H1 (cell line): ENCODE measurements at regions not wholly inside any gene's neighbourhood (a gene's known extent, or its start where the extent isn't known, plus 50 kb on each side); places are given as distances from the start of the nearest gene placed in this dataset.

Source experiments
- CTCF ChIA-PET: fragments of 300-600 bp; sonication (Branson Sonifier 250); formaldehyde crosslinking; loops from one replicate; lab custom pipeline; 2021; ENCODE audit not compliant: partially characterized antibody; lab: Charles Lee
- POLR2A ChIA-PET: fragments of 300-600 bp; sonication (Branson Sonifier 250); formaldehyde crosslinking; loops from one replicate; lab custom pipeline; 2021; ENCODE audit warnings: inconsistent platforms; ENCODE audit not compliant: partially characterized antibody; lab: Charles Lee
- DNase-seq, 2 experiments: peaks; one replicate each; pipeline versions ENCODE4 v3.0.0 to v3.0.0-alpha.2; 2010 to 2022; ENCODE audit warnings: low spot score in 2 of 2, low read depth in 1 of 2, mixed read lengths in 1 of 2
- FAIRE-seq: peaks from 2 replicates; lab custom pipeline; 2011; peaks lifted over from hg19 to GRCh38; lab: Jason Lieb, UNC
- H2AFZ ChIP-seq: 2 replicates; pipeline ENCODE4 v1.8.1; 2012; ENCODE audit warnings: low read length, inconsistent platforms
- H2AK5ac ChIP-seq: 2 replicates; pipeline ENCODE4 v1.6.1; 2013; ENCODE audit warnings: low read depth, low read length
- H2BK120ac ChIP-seq: replicated peaks from 2 replicates; pipeline ENCODE3; 2013; ENCODE audit warnings: low read depth, low read length, inconsistent platforms
- H2BK12ac ChIP-seq: 2 replicates; pipeline ENCODE4 v1.6.1; 2013; ENCODE audit warnings: low read depth, low read length
- H2BK15ac ChIP-seq: 2 replicates; pipeline ENCODE4 v1.6.1; 2013; ENCODE audit warnings: low read length
- H2BK20ac ChIP-seq: 2 replicates; pipeline ENCODE4 v1.6.1; 2013; ENCODE audit warnings: low read length
- H2BK5ac ChIP-seq: 2 replicates; pipeline ENCODE4 v1.6.1; 2013; ENCODE audit warnings: low read depth, low read length
- H3K14ac ChIP-seq: 2 replicates; pipeline ENCODE4 v1.6.1; 2013; ENCODE audit warnings: inconsistent platforms; ENCODE audit not compliant: insufficient read length
- H3K18ac ChIP-seq: 2 replicates; pipeline ENCODE4 v1.6.1; 2013; ENCODE audit warnings: low read length; ENCODE audit errors: extremely low read depth
- H3K23ac ChIP-seq: 2 replicates; pipeline ENCODE4 v1.6.1; 2013; ENCODE audit warnings: inconsistent platforms; ENCODE audit not compliant: insufficient read length
- H3K23me2 ChIP-seq: 2 replicates; pipeline ENCODE4 v1.6.1; 2013; ENCODE audit warnings: low read depth, low read length
- H3K27ac ChIP-seq: 2 replicates; pipeline ENCODE4 v1.6.1; 2011; ENCODE audit warnings: low read depth, low read length, inconsistent platforms
- H3K27me3 ChIP-seq, 4 experiments: replicated peaks in 1 of 4; 1 replicate in 1 of 4; 2 replicates in 3 of 4; pipeline versions ENCODE4 v1.6.1 to v1.8.1; 2011 to 2013; ENCODE audit warnings: low read length in 3 of 4, mild to moderate bottlenecking in 3 of 4, inconsistent platforms in 2 of 4, mixed read lengths in 2 of 4, moderate library complexity in 1 of 4; ENCODE audit not compliant: control insufficient read depth in 3 of 4, insufficient read depth in 3 of 4; ENCODE audit errors: extremely low read depth in 1 of 4
- H3K36me3 ChIP-seq, 4 experiments: 2 replicates each; pipeline versions ENCODE4 v1.6.1 to v1.8.1; 2011 to 2013; ENCODE audit warnings: mild to moderate bottlenecking in 4 of 4, low read length in 3 of 4, moderate library complexity in 2 of 4, control low read depth in 1 of 4, inconsistent platforms in 1 of 4; ENCODE audit not compliant: insufficient read depth in 4 of 4, control insufficient read depth in 2 of 4
- H3K4ac ChIP-seq: replicated peaks from 2 replicates; pipeline ENCODE3; 2013; ENCODE audit warnings: low read length, low read depth, mixed read lengths, inconsistent platforms; ENCODE audit not compliant: insufficient read length
- H3K4me1 ChIP-seq, 4 experiments: replicated peaks in 1 of 4; 1 replicate in 1 of 4; 2 replicates in 3 of 4; pipeline versions ENCODE4 v1.6.1 to v1.8.1; 2011 to 2013; ENCODE audit warnings: low read length in 3 of 4, inconsistent platforms in 2 of 4, mixed read lengths in 1 of 4; ENCODE audit not compliant: insufficient read depth in 4 of 4, control insufficient read depth in 3 of 4
- H3K4me2 ChIP-seq, 2 experiments: 2 replicates each; pipeline versions ENCODE4 v1.6.1 to v1.8.1; 2011 to 2013; ENCODE audit warnings: low read depth in 2 of 2, low read length in 2 of 2, control low read depth in 1 of 2, inconsistent platforms in 1 of 2, mild to moderate bottlenecking in 1 of 2; ENCODE audit not compliant: insufficient read depth in 1 of 2
- H3K4me3 ChIP-seq, 4 experiments: fragments of 200-600, 300-600 bp in 1 of 4; sonication (generic), shearing (Covaris generic), sonication (Bioruptor Twin) in 1 of 4; 2 replicates each; pipeline versions ENCODE4 v1.5.1 to v1.8.1; 2011 to 2016; ENCODE audit warnings: low read length in 4 of 4, low read depth in 3 of 4, control low read depth in 2 of 4, inconsistent platforms in 2 of 4, mild to moderate bottlenecking in 2 of 4, mixed read lengths in 1 of 4, moderate library complexity in 1 of 4; ENCODE audit not compliant: insufficient read depth in 2 of 4; ENCODE audit errors: extremely low read depth in 1 of 4
- H3K56ac ChIP-seq: replicated peaks from 2 replicates; pipeline ENCODE3; 2013; ENCODE audit warnings: low read depth, mild to moderate bottlenecking, mixed read lengths, low read length, inconsistent platforms; ENCODE audit not compliant: insufficient read length
- H3K79me1 ChIP-seq: 2 replicates; pipeline ENCODE4 v1.6.1; 2013; ENCODE audit warnings: low read depth, low read length, control low read depth
- H3K79me2 ChIP-seq, 2 experiments: 2 replicates each; pipeline versions ENCODE4 v1.6.1 to v1.8.1; 2012 to 2013; ENCODE audit warnings: low read length in 2 of 2, mild to moderate bottlenecking in 2 of 2, inconsistent platforms in 1 of 2; ENCODE audit not compliant: insufficient read depth in 2 of 2, control insufficient read depth in 1 of 2
- H3K9ac ChIP-seq, 4 experiments: replicated peaks in 1 of 4; 1 replicate in 1 of 4; 2 replicates in 3 of 4; pipeline versions ENCODE4 v1.6.1 to v1.8.1; 2011 to 2013; ENCODE audit warnings: low read depth in 3 of 4, low read length in 3 of 4, control low read depth in 2 of 4, mild to moderate bottlenecking in 2 of 4, moderate library complexity in 2 of 4, inconsistent platforms in 1 of 4; ENCODE audit errors: extremely low read depth in 1 of 4
- H3K9me3 ChIP-seq, 2 experiments: 2 replicates each; pipeline versions ENCODE4 v1.6.1 to v1.8.1; 2012 to 2013; ENCODE audit warnings: mild to moderate bottlenecking in 2 of 2, moderate library complexity in 2 of 2, control low read depth in 1 of 2, inconsistent platforms in 1 of 2, low read depth in 1 of 2, low read length in 1 of 2, mixed read lengths in 1 of 2; ENCODE audit not compliant: insufficient read depth in 2 of 2
- H4K20me1 ChIP-seq, 2 experiments: replicated peaks in 1 of 2; 2 replicates each; pipeline versions ENCODE3 to v1.8.1; 2011 to 2013; ENCODE audit warnings: inconsistent platforms in 2 of 2, low read length in 2 of 2, mild to moderate bottlenecking in 1 of 2; ENCODE audit not compliant: insufficient read depth in 2 of 2, control insufficient read depth in 1 of 2
- H4K5ac ChIP-seq: 2 replicates; pipeline ENCODE4 v1.6.1; 2013; ENCODE audit warnings: low read length, low read depth, mixed read lengths, inconsistent platforms; ENCODE audit not compliant: insufficient read length
- H4K8ac ChIP-seq: 2 replicates; pipeline ENCODE4 v1.8.0; 2013; ENCODE audit warnings: mild to moderate bottlenecking, moderate library complexity, low read length, inconsistent platforms; ENCODE audit not compliant: insufficient read depth; ENCODE audit errors: extremely low read depth
- H4K91ac ChIP-seq: replicated peaks from 2 replicates; pipeline ENCODE3; 2013; ENCODE audit warnings: low read length, mixed read lengths, inconsistent platforms; ENCODE audit not compliant: insufficient read length
- JUN ChIP-seq: IDR thresholded peaks from 2 replicates; pipeline ENCODE4 v1.6.1; 2011; ENCODE audit warnings: low read depth, mild to moderate bottlenecking, improper control_type of control experiment, low read length
- JUND ChIP-seq: IDR thresholded peaks from 2 replicates; pipeline ENCODE4 v1.6.1; 2011; ENCODE audit warnings: mild to moderate bottlenecking, improper control_type of control experiment, low read length
- SUZ12 ChIP-seq: fragments of 200-600 bp; sonication (generic); IDR thresholded peaks from 2 replicates; pipeline ENCODE4 v1.6.1; 2012; ENCODE audit warnings: mild to moderate bottlenecking, inconsistent platforms, low read length, moderate library complexity, mixed read lengths
- WGBS, 2 experiments: shearing (Covaris generic) in 1 of 2; methylation state at CpG; one replicate each; pipeline versions ENCODE4 v1.1.6 to v1.1.7; 2013 to 2015; ENCODE audit warnings: low lambda C conversion rate in 2 of 2, mixed read lengths in 2 of 2, inconsistent platforms in 1 of 2, low coverage in 1 of 2, missing lambda C conversion rate in 1 of 2; ENCODE audit not compliant: insufficient replicate concordance in 2 of 2, insufficient coverage in 1 of 2, insufficient read length in 1 of 2; ENCODE audit errors: extremely low coverage in 1 of 2, missing lambda C conversion rate in 1 of 2; 5-methylcytosine and 5-hydroxymethylcytosine counted together

DNA sequence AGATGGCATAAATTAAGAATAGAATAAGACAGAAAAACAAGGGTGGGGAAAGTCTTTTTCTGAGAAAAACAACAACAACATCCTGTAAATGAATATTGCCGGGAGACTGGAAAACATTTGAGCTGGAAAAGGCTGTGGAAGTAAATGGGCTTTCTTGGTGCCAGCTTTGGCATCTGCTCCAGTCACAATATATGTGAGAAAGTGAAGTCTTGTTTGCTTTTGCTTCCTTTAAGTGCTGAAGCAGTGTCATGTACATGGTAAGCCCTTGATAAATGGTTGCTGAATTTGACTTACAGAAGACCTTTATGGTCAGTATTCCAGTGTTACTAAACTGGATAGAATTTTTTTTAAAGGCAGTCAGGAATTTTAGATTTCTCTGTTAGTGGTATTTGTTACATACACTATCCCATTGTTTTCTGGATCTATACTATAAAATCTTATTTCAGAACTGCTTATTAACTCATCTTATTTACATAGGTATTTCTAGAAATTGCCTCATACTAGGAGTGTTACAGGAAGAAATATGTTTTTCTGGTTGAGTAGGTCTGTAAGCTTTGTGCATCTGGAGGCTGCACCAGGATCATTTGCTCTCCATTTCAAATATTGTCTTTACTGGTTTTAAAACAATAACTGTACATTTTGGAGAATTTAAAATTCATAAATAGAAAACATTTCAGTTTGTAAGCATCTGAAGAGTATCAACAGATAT is 201.7 kb upstream of the FOXP2 start:
- no peak overlapping the region for H2BK20ac ChIP-seq
- H3K27me3 ChIP-seq = peaks cover 0 to 1% (median 0%) of the 10 kb centered on the region in 4 experiments; a peak in 1 of 7 replicates
- H3K56ac ChIP-seq = no peak overlapping the region
- H4K5ac ChIP-seq = no peak overlapping the region
- FAIRE-seq (no peak), DNase-seq (no peak)
- WGBS, 2 experiments = 92% methylated on average over 1 of the region's 1 CpG; no CpG with 5 or more reads in 1 of the 2 experiments
- H2BK120ac ChIP-seq = no peak overlapping the region
- H3K9ac ChIP-seq = no peak overlapping the region
- no peak overlapping the region for H3K4me3 ChIP-seq
- POLR2A ChIA-PET = no interaction called here
- TF ChIP-seq JUND = no peak
- TF ChIP-seq JUN = no peak
- TF ChIP-seq SUZ12 = no peak
- TF ChIP-seq, all 59 proteins: peak for 0
- no peak overlapping the region for H3K23ac ChIP-seq
- no peaks in the 10 kb centered on the region for H4K20me1 ChIP-seq
- no peak overlapping the region for H2AK5ac ChIP-seq
- H2AFZ ChIP-seq = no peak overlapping the region
- H3K79me2 ChIP-seq = no peaks in the 10 kb centered on the region
- H3K36me3 ChIP-seq = no peaks in the 10 kb centered on the region
- H2BK5ac ChIP-seq = no peak overlapping the region
- H3K4me1 ChIP-seq = peaks cover 0 to 5% (median 1%) of the 10 kb centered on the region in 4 experiments; a peak in 1 of 7 replicates
- no peak overlapping the region for H3K18ac ChIP-seq
- no peak overlapping the region for H3K4me2 ChIP-seq
- H2BK12ac ChIP-seq = no peak overlapping the region
- H4K8ac ChIP-seq = no peak overlapping the region
- H3K14ac ChIP-seq = no peak overlapping the region
- H2BK15ac ChIP-seq = no peak overlapping the region
- H3K27ac ChIP-seq = no peak overlapping the region
- H4K91ac ChIP-seq = no peak overlapping the region
- no peaks in the 10 kb centered on the region for H3K9me3 ChIP-seq
- CTCF ChIA-PET = interaction anchor here (0.9 to 1.0 kb wide), 2 partner anchors 131 to 187 kb away, joined by 3 read pairs; no protein-coding TSS in a partner anchor
- H3K23me2 ChIP-seq = no peaks in the 10 kb centered on the region
- no peak overlapping the region for H3K4ac ChIP-seq
- no peaks in the 10 kb centered on the region for H3K79me1 ChIP-seq
